WTC11 (cell line): ENCODE measurements at regions not wholly inside any gene's neighbourhood (a gene's known extent, or its start where the extent isn't known, plus 50 kb on each side); places are given as distances from the start of the nearest gene placed in this dataset.

ENCODE experiments used
- ATAC-seq: fragments of 200-7000 bp; cut with Tn5 transposase; 2 replicates; pipeline ENCODE4 v1.10.0; 2021; ENCODE audit warnings: mild to moderate bottlenecking, moderate library complexity
- CTCF ChIA-PET: fragments of 300-600 bp; sonication (Branson Sonifier 250); formaldehyde crosslinking; loops from one replicate; lab custom pipeline; 2021; ENCODE audit warnings: antibody characterized with exemption; lab: Charles Lee
- POLR2A ChIA-PET: fragments of 350-600 bp; sonication (Branson Sonifier 250); formaldehyde crosslinking; loops from one replicate; lab custom pipeline; 2021; ENCODE audit warnings: antibody characterized with exemption; lab: Charles Lee
- DNase-seq: peaks from one replicate; pipeline ENCODE4 v3.0.0; 2021; ENCODE audit warnings: low spot score
- H3K27ac Mint-ChIP-seq: 2 replicates; pipeline ENCODE4 v1.8.0; 2021; ENCODE audit warnings: mixed read lengths
- H3K27me3 Mint-ChIP-seq: 2 replicates; pipeline ENCODE4 v1.8.0; 2021; ENCODE audit warnings: low read depth, mild to moderate bottlenecking, moderate library complexity, mixed read lengths
- H3K36me3 Mint-ChIP-seq: 2 replicates; pipeline ENCODE4 v1.8.0; 2021; ENCODE audit warnings: mixed read lengths
- H3K4me1 Mint-ChIP-seq: 2 replicates; pipeline ENCODE4 v1.8.0; 2022; ENCODE audit warnings: mixed read lengths
- H3K4me3 Mint-ChIP-seq: 2 replicates; pipeline ENCODE4 v1.8.0; 2021; ENCODE audit warnings: mild to moderate bottlenecking, moderate library complexity, mixed read lengths
- H3K9me3 Mint-ChIP-seq: 2 replicates; pipeline ENCODE4 v1.8.0; 2021; ENCODE audit warnings: mixed read lengths
- CBFB ChIP-seq: sonication (generic); formaldehyde crosslinking; IDR thresholded peaks from 2 replicates; pipeline ENCODE4 v1.8.1; 2022; ENCODE audit warnings: mild to moderate bottlenecking, low read depth, missing genetic modification reagents
- FOXP1 ChIP-seq: sonication (generic); formaldehyde crosslinking; IDR thresholded peaks from 2 replicates; pipeline ENCODE4 v1.8.0; 2022; ENCODE audit warnings: missing genetic modification reagents, mild to moderate bottlenecking, moderate library complexity, borderline replicate concordance
- HMGA2 ChIP-seq: fragments of 250-450 bp; sonication (Bioruptor Pico); IDR thresholded peaks from 2 replicates; pipeline ENCODE4 v1.4.0; 2021; ENCODE audit warnings: mild to moderate bottlenecking, moderate library complexity
- JAZF1 ChIP-seq: fragments of 250-450 bp; sonication (Bioruptor Pico); IDR thresholded peaks from 2 replicates; pipeline ENCODE4 v1.9.0; 2021; ENCODE audit warnings: moderate library complexity, mild to moderate bottlenecking, inconsistent platforms
- MYBL2 ChIP-seq: sonication (generic); formaldehyde crosslinking; IDR thresholded peaks from 2 replicates; pipeline ENCODE4 v1.8.1; 2023; ENCODE audit warnings: mild to moderate bottlenecking, moderate library complexity, missing genetic modification reagents
- RORB ChIP-seq: fragments of 250-450 bp; sonication (Bioruptor Pico); IDR thresholded peaks from 2 replicates; pipeline ENCODE4 v1.9.0; 2021; ENCODE audit warnings: mild to moderate bottlenecking
- SOX15 ChIP-seq: fragments of 250-450 bp; sonication (Bioruptor Pico); IDR thresholded peaks from 2 replicates; pipeline ENCODE4 v1.9.0; 2021; ENCODE audit warnings: mild to moderate bottlenecking
- TP53 ChIP-seq: sonication (generic); formaldehyde crosslinking; IDR thresholded peaks from 2 replicates; pipeline ENCODE4 v1.8.1; 2023; ENCODE audit warnings: mild to moderate bottlenecking, missing genetic modification reagents
- ZNF317 ChIP-seq: sonication (generic); formaldehyde crosslinking; IDR thresholded peaks from 2 replicates; pipeline ENCODE4 v1.8.1; 2023; ENCODE audit warnings: low read depth, mild to moderate bottlenecking, moderate library complexity, missing genetic modification reagents, borderline replicate concordance
- TF ChIP-seq, protein P1 (sequence below): fragments of 250-450 bp; sonication (Bioruptor Pico); conservative IDR thresholded peaks from 2 replicates; pipeline ENCODE4 v1.9.0; 2021; ENCODE audit warnings: mild to moderate bottlenecking
- TF ChIP-seq, protein P2 (sequence below): fragments of 250-450 bp; sonication (Bioruptor Pico); IDR thresholded peaks from 2 replicates; pipeline ENCODE4 v1.9.0; 2021; ENCODE audit warnings: moderate library complexity, mild to moderate bottlenecking, inconsistent platforms, borderline replicate concordance
- TF ChIP-seq, protein P3 (sequence below): sonication (generic); formaldehyde crosslinking; conservative IDR thresholded peaks from 2 replicates; pipeline ENCODE4 v1.8.1; 2023; ENCODE audit warnings: mild to moderate bottlenecking, low read depth, missing genetic modification reagents, moderate library complexity
- TF ChIP-seq, protein P4 (sequence below): sonication (generic); formaldehyde crosslinking; IDR thresholded peaks from 2 replicates; pipeline ENCODE4 v1.8.1; 2022; ENCODE audit warnings: mild to moderate bottlenecking, moderate library complexity, missing genetic modification reagents
- TF ChIP-seq, protein P5 (sequence below): sonication (generic); formaldehyde crosslinking; IDR thresholded peaks from 2 replicates; pipeline ENCODE4 v1.8.1; 2022; ENCODE audit warnings: low read depth, mild to moderate bottlenecking, moderate library complexity, missing genetic modification reagents, borderline replicate concordance
- TF ChIP-seq, protein P6 (sequence below): fragments of 250-450 bp; sonication (Bioruptor Pico); IDR thresholded peaks from 2 replicates; pipeline ENCODE4 v2.1.2; 2022; ENCODE audit warnings: mild to moderate bottlenecking, moderate library complexity
- TF ChIP-seq, protein P7 (sequence below): sonication (generic); formaldehyde crosslinking; IDR thresholded peaks from 2 replicates; pipeline ENCODE4 v1.8.1; 2023; ENCODE audit warnings: mild to moderate bottlenecking, moderate library complexity, missing genetic modification reagents
- TF ChIP-seq, protein P8 (sequence below): sonication (generic); formaldehyde crosslinking; IDR thresholded peaks from 2 replicates; pipeline ENCODE4 v1.8.1; 2023; ENCODE audit warnings: mild to moderate bottlenecking, missing genetic modification reagents

DNA sequence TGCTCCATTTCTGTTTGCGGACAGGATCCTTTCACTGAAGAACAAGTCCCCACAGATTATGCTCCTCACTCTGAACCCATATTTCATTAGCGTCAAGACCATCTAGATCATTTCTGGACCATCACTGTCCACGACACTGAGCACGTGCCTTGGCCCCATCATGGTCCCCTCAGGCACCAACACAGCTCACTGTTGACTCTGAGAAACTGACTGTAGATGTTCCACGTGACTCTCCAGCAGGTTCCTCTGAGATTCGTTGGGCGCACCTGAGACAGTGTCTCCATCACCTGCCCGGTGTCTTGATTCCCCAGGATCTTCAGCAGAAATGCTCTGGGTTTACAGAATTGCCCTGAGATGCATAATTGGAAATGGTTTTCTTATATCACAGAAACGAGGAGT, 985.4 kb downstream of the TMEM121 start:
- CTCF ChIA-PET = no interaction called here
- Mint-ChIP-seq H3K27me3 (peaks cover 4% of the 10 kb centered on the region), H3K4me3 (no peak overlapping the region), H3K9me3 (peaks cover 96% of the 10 kb centered on the region), H3K4me1 (no peaks in the 10 kb centered on the region), H3K36me3 (peaks cover 92% of the 10 kb centered on the region), H3K27ac (no peak overlapping the region)
- no peak for TF ChIP-seq MYBL2 (CRISPR knock-in tag)
- TF ChIP-seq, protein P1, sequence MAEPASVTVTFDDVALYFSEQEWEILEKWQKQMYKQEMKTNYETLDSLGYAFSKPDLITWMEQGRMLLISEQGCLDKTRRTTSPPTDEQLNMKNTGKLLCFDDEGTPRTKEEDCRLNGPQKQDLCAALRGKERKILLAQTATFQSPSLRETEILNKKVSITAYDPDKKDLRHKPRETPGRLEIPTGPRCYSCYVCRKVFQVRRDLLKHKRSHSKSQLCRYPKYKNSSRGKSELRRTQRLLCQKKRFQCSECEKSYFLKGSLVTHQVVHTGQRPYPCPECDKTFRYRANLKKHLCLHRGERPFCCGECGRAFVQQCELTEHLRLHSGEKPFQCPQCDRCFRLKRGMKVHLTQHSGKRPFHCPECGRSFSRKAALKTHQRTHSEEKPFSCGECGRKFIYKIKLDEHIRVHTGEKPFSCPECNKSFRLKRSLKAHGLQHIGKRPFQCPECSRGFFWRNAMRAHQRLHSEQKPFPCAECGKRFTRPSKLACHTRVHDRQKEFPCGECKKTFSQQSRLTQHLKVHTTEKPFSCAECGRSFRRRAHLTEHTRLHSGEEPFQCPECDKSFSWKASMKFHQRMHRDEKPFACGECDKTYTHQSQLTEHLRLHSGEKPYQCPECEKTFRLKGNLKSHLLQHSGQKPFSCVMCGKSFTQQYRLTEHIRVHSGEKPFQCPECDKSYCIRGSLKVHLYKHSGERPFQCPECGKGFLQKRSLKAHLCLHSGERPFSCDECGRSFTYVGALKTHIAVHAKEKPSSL (CRISPR knock-in tag) = no peak
- TF ChIP-seq FOXP1 = no peak
- TF ChIP-seq, protein P2, sequence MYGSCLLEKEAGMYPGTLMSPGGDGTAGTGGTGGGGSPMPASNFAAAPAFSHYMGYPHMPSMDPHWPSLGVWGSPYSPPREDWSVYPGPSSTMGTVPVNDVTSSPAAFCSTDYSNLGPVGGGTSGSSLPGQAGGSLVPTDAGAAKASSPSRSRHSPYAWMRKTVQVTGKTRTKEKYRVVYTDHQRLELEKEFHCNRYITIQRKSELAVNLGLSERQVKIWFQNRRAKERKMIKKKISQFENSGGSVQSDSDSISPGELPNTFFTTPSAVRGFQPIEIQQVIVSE = no peak
- TF ChIP-seq, protein P3, sequence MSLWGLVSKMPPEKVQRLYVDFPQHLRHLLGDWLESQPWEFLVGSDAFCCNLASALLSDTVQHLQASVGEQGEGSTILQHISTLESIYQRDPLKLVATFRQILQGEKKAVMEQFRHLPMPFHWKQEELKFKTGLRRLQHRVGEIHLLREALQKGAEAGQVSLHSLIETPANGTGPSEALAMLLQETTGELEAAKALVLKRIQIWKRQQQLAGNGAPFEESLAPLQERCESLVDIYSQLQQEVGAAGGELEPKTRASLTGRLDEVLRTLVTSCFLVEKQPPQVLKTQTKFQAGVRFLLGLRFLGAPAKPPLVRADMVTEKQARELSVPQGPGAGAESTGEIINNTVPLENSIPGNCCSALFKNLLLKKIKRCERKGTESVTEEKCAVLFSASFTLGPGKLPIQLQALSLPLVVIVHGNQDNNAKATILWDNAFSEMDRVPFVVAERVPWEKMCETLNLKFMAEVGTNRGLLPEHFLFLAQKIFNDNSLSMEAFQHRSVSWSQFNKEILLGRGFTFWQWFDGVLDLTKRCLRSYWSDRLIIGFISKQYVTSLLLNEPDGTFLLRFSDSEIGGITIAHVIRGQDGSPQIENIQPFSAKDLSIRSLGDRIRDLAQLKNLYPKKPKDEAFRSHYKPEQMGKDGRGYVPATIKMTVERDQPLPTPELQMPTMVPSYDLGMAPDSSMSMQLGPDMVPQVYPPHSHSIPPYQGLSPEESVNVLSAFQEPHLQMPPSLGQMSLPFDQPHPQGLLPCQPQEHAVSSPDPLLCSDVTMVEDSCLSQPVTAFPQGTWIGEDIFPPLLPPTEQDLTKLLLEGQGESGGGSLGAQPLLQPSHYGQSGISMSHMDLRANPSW (CRISPR knock-in tag) = no peak
- TF ChIP-seq, protein P4, sequence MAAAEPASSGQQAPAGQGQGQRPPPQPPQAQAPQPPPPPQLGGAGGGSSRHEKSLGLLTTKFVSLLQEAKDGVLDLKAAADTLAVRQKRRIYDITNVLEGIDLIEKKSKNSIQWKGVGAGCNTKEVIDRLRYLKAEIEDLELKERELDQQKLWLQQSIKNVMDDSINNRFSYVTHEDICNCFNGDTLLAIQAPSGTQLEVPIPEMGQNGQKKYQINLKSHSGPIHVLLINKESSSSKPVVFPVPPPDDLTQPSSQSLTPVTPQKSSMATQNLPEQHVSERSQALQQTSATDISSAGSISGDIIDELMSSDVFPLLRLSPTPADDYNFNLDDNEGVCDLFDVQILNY (CRISPR knock-in tag) = no peak
- no peak for TF ChIP-seq SOX15 (CRISPR knock-in tag)
- TF ChIP-seq ZNF317 (CRISPR knock-in tag) = no peak
- TF ChIP-seq TP53 (CRISPR knock-in tag) = no peak
- TF ChIP-seq, protein P5, sequence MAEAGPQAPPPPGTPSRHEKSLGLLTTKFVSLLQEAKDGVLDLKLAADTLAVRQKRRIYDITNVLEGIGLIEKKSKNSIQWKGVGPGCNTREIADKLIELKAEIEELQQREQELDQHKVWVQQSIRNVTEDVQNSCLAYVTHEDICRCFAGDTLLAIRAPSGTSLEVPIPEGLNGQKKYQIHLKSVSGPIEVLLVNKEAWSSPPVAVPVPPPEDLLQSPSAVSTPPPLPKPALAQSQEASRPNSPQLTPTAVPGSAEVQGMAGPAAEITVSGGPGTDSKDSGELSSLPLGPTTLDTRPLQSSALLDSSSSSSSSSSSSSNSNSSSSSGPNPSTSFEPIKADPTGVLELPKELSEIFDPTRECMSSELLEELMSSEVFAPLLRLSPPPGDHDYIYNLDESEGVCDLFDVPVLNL (CRISPR knock-in tag) = no peak
- no peak for TF ChIP-seq HMGA2 (CRISPR knock-in tag)
- TF ChIP-seq, protein P6, sequence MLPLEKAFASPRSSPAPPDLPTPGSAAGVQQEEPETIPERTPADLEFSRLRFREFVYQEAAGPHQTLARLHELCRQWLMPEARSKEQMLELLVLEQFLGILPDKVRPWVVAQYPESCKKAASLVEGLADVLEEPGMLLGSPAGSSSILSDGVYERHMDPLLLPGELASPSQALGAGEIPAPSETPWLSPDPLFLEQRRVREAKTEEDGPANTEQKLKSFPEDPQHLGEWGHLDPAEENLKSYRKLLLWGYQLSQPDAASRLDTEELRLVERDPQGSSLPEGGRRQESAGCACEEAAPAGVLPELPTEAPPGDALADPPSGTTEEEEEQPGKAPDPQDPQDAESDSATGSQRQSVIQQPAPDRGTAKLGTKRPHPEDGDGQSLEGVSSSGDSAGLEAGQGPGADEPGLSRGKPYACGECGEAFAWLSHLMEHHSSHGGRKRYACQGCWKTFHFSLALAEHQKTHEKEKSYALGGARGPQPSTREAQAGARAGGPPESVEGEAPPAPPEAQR (CRISPR knock-in tag) = no peak
- TF ChIP-seq, protein P7, sequence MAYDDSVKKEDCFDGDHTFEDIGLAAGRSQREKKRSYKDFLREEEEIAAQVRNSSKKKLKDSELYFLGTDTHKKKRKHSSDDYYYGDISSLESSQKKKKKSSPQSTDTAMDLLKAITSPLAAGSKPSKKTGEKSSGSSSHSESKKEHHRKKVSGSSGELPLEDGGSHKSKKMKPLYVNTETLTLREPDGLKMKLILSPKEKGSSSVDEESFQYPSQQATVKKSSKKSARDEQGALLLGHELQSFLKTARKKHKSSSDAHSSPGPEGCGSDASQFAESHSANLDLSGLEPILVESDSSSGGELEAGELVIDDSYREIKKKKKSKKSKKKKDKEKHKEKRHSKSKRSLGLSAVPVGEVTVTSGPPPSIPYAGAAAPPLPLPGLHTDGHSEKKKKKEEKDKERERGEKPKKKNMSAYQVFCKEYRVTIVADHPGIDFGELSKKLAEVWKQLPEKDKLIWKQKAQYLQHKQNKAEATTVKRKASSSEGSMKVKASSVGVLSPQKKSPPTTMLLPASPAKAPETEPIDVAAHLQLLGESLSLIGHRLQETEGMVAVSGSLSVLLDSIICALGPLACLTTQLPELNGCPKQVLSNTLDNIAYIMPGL (CRISPR knock-in tag) = no peak
- ATAC-seq = no peak
- no peak for DNase-seq
- POLR2A ChIA-PET = no interaction called here

DNA sequence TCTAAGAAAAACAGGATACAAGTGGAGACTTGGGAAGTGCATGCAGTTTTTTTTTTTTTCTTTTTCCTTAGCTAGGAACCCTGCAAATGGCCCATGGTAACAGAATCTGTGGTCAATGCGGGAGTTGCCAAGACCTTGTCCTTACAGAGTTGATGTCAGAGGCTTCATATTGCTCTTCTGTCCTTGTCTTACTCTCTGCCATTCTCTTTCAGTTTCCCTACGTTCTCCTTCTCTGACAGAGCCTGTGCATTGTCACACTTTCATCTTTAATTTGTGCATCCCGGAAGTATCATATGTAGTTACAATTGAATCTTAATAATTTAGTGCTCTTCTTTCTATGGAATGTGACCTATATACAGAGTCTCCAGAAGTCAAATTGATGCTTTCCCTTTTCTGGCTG, 986.9 kb downstream of the TMEM121 start:
- Mint-ChIP-seq H3K27ac (no peak overlapping the region), H3K36me3 (peaks cover 95% of the 10 kb centered on the region), H3K9me3 (peaks cover 98% of the 10 kb centered on the region), H3K4me3 (no peak overlapping the region), H3K27me3 (peaks cover 7% of the 10 kb centered on the region), H3K4me1 (no peaks in the 10 kb centered on the region)
- POLR2A ChIA-PET = no interaction called here
- ATAC-seq = no peak
- DNase-seq = no peak
- CTCF ChIA-PET = no interaction called here
- TF ChIP-seq RORB (no peak), JAZF1 (CRISPR knock-in tag) (no peak), CBFB (CRISPR knock-in tag) (no peak), TP53 (CRISPR knock-in tag) (no peak), SOX15 (CRISPR knock-in tag) (no peak), HMGA2 (CRISPR knock-in tag) (no peak)
- TF ChIP-seq, protein P1 (CRISPR knock-in tag) = no peak
- TF ChIP-seq, protein P8, sequence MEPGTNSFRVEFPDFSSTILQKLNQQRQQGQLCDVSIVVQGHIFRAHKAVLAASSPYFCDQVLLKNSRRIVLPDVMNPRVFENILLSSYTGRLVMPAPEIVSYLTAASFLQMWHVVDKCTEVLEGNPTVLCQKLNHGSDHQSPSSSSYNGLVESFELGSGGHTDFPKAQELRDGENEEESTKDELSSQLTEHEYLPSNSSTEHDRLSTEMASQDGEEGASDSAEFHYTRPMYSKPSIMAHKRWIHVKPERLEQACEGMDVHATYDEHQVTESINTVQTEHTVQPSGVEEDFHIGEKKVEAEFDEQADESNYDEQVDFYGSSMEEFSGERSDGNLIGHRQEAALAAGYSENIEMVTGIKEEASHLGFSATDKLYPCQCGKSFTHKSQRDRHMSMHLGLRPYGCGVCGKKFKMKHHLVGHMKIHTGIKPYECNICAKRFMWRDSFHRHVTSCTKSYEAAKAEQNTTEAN = no peak
- TF ChIP-seq, protein P4 (CRISPR knock-in tag) = no peak
